ENCODE measurements at regions not wholly inside any gene's neighbourhood (a gene's known extent, or its start where the extent isn't known, plus 50 kb on each side); places are given as distances from the start of the nearest gene placed in this dataset.

- TF ChIP-seq ZNF462 (CRISPR knock-in tag; IDR thresholded peaks at IDR 0.05): no peak
- TF ChIP-seq POLR2AphosphoS5 (IDR thresholded peaks at IDR 0.05; ENCODE audit: low read depth): no peak
- no peak for TF ChIP-seq ZNF114 (CRISPR knock-in tag; IDR thresholded peaks at IDR 0.05)
- TF ChIP-seq REST (IDR thresholded peaks at IDR 0.05; ENCODE audit: unreplicated experiment): no peak
- no peak for TF ChIP-seq EZH2 (IDR thresholded peaks at IDR 0.05; ENCODE audit: low read depth, unreplicated experiment)
- no peak for TF ChIP-seq NANOG (IDR thresholded peaks at IDR 0.05; ENCODE audit: borderline replicate concordance)
- TF ChIP-seq, protein P1, sequence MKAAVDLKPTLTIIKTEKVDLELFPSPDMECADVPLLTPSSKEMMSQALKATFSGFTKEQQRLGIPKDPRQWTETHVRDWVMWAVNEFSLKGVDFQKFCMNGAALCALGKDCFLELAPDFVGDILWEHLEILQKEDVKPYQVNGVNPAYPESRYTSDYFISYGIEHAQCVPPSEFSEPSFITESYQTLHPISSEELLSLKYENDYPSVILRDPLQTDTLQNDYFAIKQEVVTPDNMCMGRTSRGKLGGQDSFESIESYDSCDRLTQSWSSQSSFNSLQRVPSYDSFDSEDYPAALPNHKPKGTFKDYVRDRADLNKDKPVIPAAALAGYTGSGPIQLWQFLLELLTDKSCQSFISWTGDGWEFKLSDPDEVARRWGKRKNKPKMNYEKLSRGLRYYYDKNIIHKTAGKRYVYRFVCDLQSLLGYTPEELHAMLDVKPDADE (IDR thresholded peaks at IDR 0.05): no peak
- no peak for TF ChIP-seq ZNF331 (CRISPR knock-in tag; IDR thresholded peaks at IDR 0.05; ENCODE audit: low read depth)
- no peak for TF ChIP-seq EZH2phosphoT487 (IDR thresholded peaks at IDR 0.05; ENCODE audit: unreplicated experiment)
- no peak for TF ChIP-seq STAT1 (IDR thresholded peaks at IDR 0.05; ENCODE audit: unreplicated experiment)
Observed at GRCh38 chr3:168540726-168541125, 445.0 kb upstream of the GOLIM4 start (continued).

All from GM23338 (cell line).